Natural killer cell (primary cell): ENCODE measurements at regions not wholly inside any gene's neighbourhood (a gene's known extent, or its start where the extent isn't known, plus 50 kb on each side); places are given as distances from the start of the nearest gene placed in this dataset.

Source experiments
- ATAC-seq, 3 donors: fragments of 150-1000 bp in 2 of 3; fragments of 200-7000 bp in 1 of 3; cut with Tn5 transposase; 1 replicate in 1 of 3; 2 replicates in 2 of 3; pipeline ENCODE4 v1.10.0; 2021; ENCODE audit warnings: mild to moderate bottlenecking in 2 of 3, moderate library complexity in 2 of 3
- DNase-seq, 2 donors: peaks; one replicate each; pipeline versions ENCODE4 v3.0.0 to v3.0.0-alpha.2; 2013 to 2021; ENCODE audit warnings: mixed read lengths in 1 of 2
- H3K27ac ChIP-seq: one replicate; pipeline ENCODE4 v1.5.1; 2013; ENCODE audit warnings: mild to moderate bottlenecking, low read length
- H3K27me3 ChIP-seq: one replicate; pipeline ENCODE4 v1.6.1; 2013; ENCODE audit warnings: low read length; ENCODE audit not compliant: control insufficient read depth, insufficient read depth
- H3K36me3 ChIP-seq: one replicate; pipeline ENCODE4 v1.6.1; 2013; ENCODE audit warnings: low read length; ENCODE audit not compliant: control insufficient read depth, insufficient read depth
- H3K4me1 ChIP-seq: one replicate; pipeline ENCODE4 v1.6.1; 2013; ENCODE audit warnings: low read length; ENCODE audit not compliant: control insufficient read depth, insufficient read depth
- H3K4me3 ChIP-seq: one replicate; pipeline ENCODE4 v1.5.1; 2013; ENCODE audit warnings: low read length
- H3K9me3 ChIP-seq: one replicate; pipeline ENCODE4 v1.6.1; 2013; ENCODE audit warnings: low read length; ENCODE audit not compliant: control insufficient read depth, insufficient read depth
- H3K27ac Mint-ChIP-seq, 2 donors: one replicate each; pipeline ENCODE4 v1.8.0; 2022; ENCODE audit warnings: mild to moderate bottlenecking in 2 of 2, mixed read lengths in 2 of 2, moderate library complexity in 1 of 2
- H3K27me3 Mint-ChIP-seq, 2 donors: one replicate each; pipeline ENCODE4 v1.8.0; 2022; ENCODE audit warnings: low read depth in 2 of 2, mixed read lengths in 2 of 2
- H3K36me3 Mint-ChIP-seq: one replicate; pipeline ENCODE4 v1.8.0; 2022; ENCODE audit warnings: mixed read lengths
- H3K4me1 Mint-ChIP-seq, 2 donors: one replicate each; pipeline ENCODE4 v1.8.0; 2022; ENCODE audit warnings: mixed read lengths in 2 of 2
- H3K4me3 Mint-ChIP-seq: one replicate; pipeline ENCODE4 v1.8.0; 2022; ENCODE audit warnings: mild to moderate bottlenecking, moderate library complexity, mixed read lengths
- H3K9me3 Mint-ChIP-seq, 2 donors: one replicate each; pipeline ENCODE4 v1.8.0; 2022; ENCODE audit warnings: mixed read lengths in 2 of 2
- CTCF ChIP-seq: fragments of 200-600 bp; IDR thresholded peaks from one replicate; pipeline ENCODE4 v1.8.0; 2022; ENCODE audit warnings: antibody characterized with exemption
- WGBS: methylation state at CpG from one replicate; pipeline ENCODE4 v1.1.7; 2013; ENCODE audit warnings: missing lambda C conversion rate; ENCODE audit not compliant: insufficient coverage; 5-methylcytosine and 5-hydroxymethylcytosine counted together
- intact Hi-C: fragments of 100-400 bp; cut with micrococcal nuclease; formaldehyde crosslinking; loops from one replicate; pipeline ENCODE4 v1.14.2; 2022

- intact Hi-C loops = no loop called here
- Mint-ChIP-seq H3K27ac (no peak overlapping the region), H3K4me3 (no peak overlapping the region), H3K4me1 (no peaks in the 10 kb centered on the region), H3K36me3 (no peaks in the 10 kb centered on the region), H3K27me3 (no peaks in the 10 kb centered on the region), H3K9me3 (peaks cover 4 to 6% of the 10 kb centered on the region in 2 donors)
- DNase-seq = no peak
- Histone ChIP-seq H3K36me3 (no peaks in the 10 kb centered on the region), H3K27me3 (no peaks in the 10 kb centered on the region), H3K4me1 (no peaks in the 10 kb centered on the region), H3K4me3 (no peak overlapping the region), H3K9me3 (no peaks in the 10 kb centered on the region), H3K27ac (no peak overlapping the region)
- WGBS = 62% methylated on average over 18 of the region's 18 CpGs
- no peak for TF ChIP-seq CTCF
- no peak for ATAC-seq
Measured at GRCh38 chr3:180743813-180744590, 64.7 kb upstream of the CCDC39 start.

- intact Hi-C loops = no loop called here
- H3K4me3 Mint-ChIP-seq = no peak overlapping the region
- WGBS = 88% methylated on average over 1 of the region's 1 CpG
Measured at GRCh38 chr3:180747805-180748361, 68.6 kb upstream of the CCDC39 start.

GRCh38 chr3:180749322-180749721 is 70.0 kb upstream of the CCDC39 start:
- no peak overlapping the region for H3K27ac ChIP-seq
- no peaks in the 10 kb centered on the region for H3K4me1 ChIP-seq
- Mint-ChIP-seq H3K9me3 (peaks cover 0 to 5% of the 10 kb centered on the region in 2 donors), H3K36me3 (no peaks in the 10 kb centered on the region), H3K4me3 (no peak overlapping the region), H3K4me1 (no peaks in the 10 kb centered on the region), H3K27me3 (no peaks in the 10 kb centered on the region), H3K27ac (no peak overlapping the region)
- intact Hi-C loops = no loop called here
- H3K4me3 ChIP-seq = no peak overlapping the region
- no peaks in the 10 kb centered on the region for H3K27me3 ChIP-seq
- no peaks in the 10 kb centered on the region for H3K9me3 ChIP-seq
- TF ChIP-seq CTCF = no peak
- ATAC-seq (no peak), DNase-seq (no peak)
- H3K36me3 ChIP-seq = no peaks in the 10 kb centered on the region
- WGBS = 86% methylated on average over 3 of the region's 3 CpGs

More at GRCh38 chr3:180747805-180748361, 68.6 kb upstream of the CCDC39 start:
- peaks cover 0 to 5% of the 10 kb centered on the region in 2 donors for H3K9me3 Mint-ChIP-seq
- H3K36me3 Mint-ChIP-seq = no peaks in the 10 kb centered on the region
- H3K27ac Mint-ChIP-seq = no peak overlapping the region
- H3K4me1 ChIP-seq = no peaks in the 10 kb centered on the region
- H3K9me3 ChIP-seq = no peaks in the 10 kb centered on the region
- H3K27ac ChIP-seq = no peak overlapping the region
- no peak for TF ChIP-seq CTCF
- ATAC-seq (no peak), DNase-seq (no peak)
- no peaks in the 10 kb centered on the region for H3K4me1 Mint-ChIP-seq
- no peaks in the 10 kb centered on the region for H3K36me3 ChIP-seq
- H3K27me3 Mint-ChIP-seq = no peaks in the 10 kb centered on the region
- H3K27me3 ChIP-seq = no peaks in the 10 kb centered on the region
- no peak overlapping the region for H3K4me3 ChIP-seq

- H3K4me1 Mint-ChIP-seq = no peaks in the 10 kb centered on the region
- Histone ChIP-seq H3K36me3 (no peaks in the 10 kb centered on the region), H3K9me3 (no peaks in the 10 kb centered on the region), H3K4me1 (no peaks in the 10 kb centered on the region), H3K27me3 (no peaks in the 10 kb centered on the region), H3K27ac (no peak overlapping the region), H3K4me3 (no peak overlapping the region)
- peaks cover 0 to 5% of the 10 kb centered on the region in 2 donors for H3K9me3 Mint-ChIP-seq
- DNase-seq (no peak), ATAC-seq (no peak)
- no peaks in the 10 kb centered on the region for H3K27me3 Mint-ChIP-seq
- no peak overlapping the region for H3K4me3 Mint-ChIP-seq
- intact Hi-C loops = no loop called here
- no peak for TF ChIP-seq CTCF
- H3K27ac Mint-ChIP-seq = no peak overlapping the region
- H3K36me3 Mint-ChIP-seq = no peaks in the 10 kb centered on the region
Measured at GRCh38 chr3:180749796-180750195, 70.5 kb upstream of the CCDC39 start.
